ENCODE measurements at regions not wholly inside any gene's neighbourhood (a gene's known extent, or its start where the extent isn't known, plus 50 kb on each side); places are given as distances from the start of the nearest gene placed in this dataset.
A peak's percentile ranks its signal among the peaks of the same experiment; 100 is the strongest.

DNA sequence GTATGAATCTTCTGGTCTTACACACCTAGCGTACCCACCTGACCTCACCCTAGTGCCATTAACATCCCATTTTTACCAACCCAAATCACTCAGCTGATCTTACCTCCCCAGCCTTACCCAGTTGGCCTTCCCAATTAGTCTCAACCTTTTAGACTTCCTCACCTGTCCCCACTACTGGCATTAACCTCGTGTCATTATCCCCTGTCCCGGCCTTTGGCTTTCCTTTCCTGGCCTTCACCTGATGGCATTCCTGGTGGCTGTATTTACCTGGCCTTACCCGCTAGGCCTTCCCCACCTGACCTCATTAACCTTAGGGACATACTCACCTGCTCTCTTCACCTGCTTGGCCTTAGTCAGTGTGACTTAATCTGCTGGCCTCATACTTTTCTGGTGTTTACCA lies 104.1 kb downstream of the IL12A start:
- H3K9me3 ChIP-seq: no peaks in the 10 kb centered on the region
- intact Hi-C loops (cut with DNase I): no loop called here
- ATAC-seq (no peak), DNase-seq (no peak)
- TF ChIP-seq, protein P1, sequence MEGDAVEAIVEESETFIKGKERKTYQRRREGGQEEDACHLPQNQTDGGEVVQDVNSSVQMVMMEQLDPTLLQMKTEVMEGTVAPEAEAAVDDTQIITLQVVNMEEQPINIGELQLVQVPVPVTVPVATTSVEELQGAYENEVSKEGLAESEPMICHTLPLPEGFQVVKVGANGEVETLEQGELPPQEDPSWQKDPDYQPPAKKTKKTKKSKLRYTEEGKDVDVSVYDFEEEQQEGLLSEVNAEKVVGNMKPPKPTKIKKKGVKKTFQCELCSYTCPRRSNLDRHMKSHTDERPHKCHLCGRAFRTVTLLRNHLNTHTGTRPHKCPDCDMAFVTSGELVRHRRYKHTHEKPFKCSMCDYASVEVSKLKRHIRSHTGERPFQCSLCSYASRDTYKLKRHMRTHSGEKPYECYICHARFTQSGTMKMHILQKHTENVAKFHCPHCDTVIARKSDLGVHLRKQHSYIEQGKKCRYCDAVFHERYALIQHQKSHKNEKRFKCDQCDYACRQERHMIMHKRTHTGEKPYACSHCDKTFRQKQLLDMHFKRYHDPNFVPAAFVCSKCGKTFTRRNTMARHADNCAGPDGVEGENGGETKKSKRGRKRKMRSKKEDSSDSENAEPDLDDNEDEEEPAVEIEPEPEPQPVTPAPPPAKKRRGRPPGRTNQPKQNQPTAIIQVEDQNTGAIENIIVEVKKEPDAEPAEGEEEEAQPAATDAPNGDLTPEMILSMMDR (IDR thresholded peaks at IDR 0.05): no peak
- no peaks in the 10 kb centered on the region for H3K27me3 ChIP-seq
- no peak overlapping the region for H3K27ac ChIP-seq
- H3K36me3 ChIP-seq: no peaks in the 10 kb centered on the region
- no peak overlapping the region for H3K4me3 ChIP-seq
- H3K4me1 ChIP-seq: no peaks in the 10 kb centered on the region

DNA sequence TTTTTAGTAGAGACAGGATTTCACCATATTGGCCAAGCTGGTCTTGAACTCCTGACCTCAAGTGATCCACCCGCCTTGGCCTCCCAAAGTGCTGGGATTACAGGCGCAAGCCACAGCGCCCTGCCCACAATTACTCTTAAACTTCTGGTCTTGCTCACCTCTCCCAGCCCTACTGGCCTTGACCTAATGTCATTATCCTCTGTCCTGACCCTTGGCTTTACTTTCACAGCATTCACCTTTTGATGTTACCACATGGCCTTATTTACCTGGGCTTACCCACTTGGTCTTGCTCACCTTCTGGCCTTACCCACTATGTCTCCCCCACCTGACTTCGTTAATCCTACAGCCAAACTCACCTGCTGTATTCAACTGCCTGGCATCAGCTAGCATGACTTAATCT lies 105.9 kb downstream of the IL12A start:
- Histone ChIP-seq H3K9me3 (no peaks in the 10 kb centered on the region), H3K4me1 (no peaks in the 10 kb centered on the region), H3K36me3 (no peaks in the 10 kb centered on the region), H3K4me3 (no peak overlapping the region), H3K27me3 (no peaks in the 10 kb centered on the region), H3K27ac (no peak overlapping the region)
- TF ChIP-seq, protein P1 (IDR thresholded peaks at IDR 0.05): no peak
- ATAC-seq (no peak), DNase-seq (no peak)
- intact Hi-C loops (cut with DNase I): no loop called here

DNA sequence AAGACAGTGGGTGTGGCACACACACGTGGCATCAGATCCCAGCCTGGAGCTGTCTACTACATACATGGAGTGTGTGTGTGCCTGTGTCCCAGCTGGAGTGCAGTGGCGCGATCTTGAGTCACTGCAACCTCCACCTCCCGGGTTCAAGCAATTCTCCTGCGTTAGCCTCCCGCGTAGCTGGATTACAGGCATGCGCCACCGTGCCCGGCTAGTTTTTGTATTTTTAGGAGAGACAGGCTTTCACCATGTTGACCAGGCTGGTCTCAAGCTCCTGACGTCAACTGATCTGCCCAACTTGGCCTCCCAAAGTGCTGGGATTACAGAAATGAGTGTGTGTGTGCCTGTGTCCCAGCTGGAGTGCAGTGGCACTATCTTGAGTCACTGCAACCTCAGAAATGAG lies 108.8 kb downstream of the IL12A start:
- intact Hi-C loops (cut with DNase I): no loop called here
- no peak for DNase-seq

DNA sequence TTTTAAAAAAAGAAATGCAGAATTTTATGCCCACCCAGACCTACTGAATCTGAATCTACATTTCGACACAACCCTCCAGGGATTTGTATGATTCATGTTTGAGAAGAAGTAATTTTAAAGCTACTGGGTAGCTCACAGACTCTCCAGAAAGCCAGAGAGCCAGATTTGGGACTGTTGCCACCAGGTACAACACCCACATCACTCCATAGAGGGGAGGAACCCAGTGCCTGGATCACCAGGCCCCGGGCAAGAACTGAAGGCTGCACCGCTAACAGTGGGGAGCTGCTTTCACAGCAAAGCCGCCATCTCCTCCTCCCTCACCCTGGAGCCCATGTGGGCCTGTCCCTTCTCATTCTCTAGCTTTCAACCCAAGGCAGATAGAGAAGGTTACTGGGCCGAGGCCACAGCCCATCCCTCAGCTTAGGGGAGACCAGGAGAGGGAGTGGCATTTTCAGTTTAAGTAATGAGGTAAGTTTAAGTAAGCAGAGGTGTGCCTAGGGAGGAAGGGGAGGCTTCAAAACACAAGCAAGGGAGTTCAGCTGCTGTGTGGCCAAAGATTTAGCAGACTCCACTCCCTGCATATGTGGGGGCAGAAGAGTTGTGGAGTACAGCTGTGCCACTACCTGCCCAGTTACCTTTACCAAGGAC lies 109.8 kb downstream of the IL12A start:
- no peaks in the 10 kb centered on the region for H3K9me3 ChIP-seq
- intact Hi-C loops (cut with DNase I): no loop called here
- DNase-seq (peak in 1 of 4 donors; percentile 38), ATAC-seq (peak; percentile 87)
- H3K4me3 ChIP-seq: no peak overlapping the region
- no peaks in the 10 kb centered on the region for H3K36me3 ChIP-seq
- no peaks in the 10 kb centered on the region for H3K27me3 ChIP-seq
- TF ChIP-seq, protein P1 (IDR thresholded peaks at IDR 0.05): no peak
- H3K27ac ChIP-seq: no peak overlapping the region
- H3K4me1 ChIP-seq: no peaks in the 10 kb centered on the region

More for the DNA sequence above, 108.8 kb downstream of the IL12A start:
- Histone ChIP-seq H3K4me3 (no peak overlapping the region), H3K4me1 (no peaks in the 10 kb centered on the region), H3K27me3 (no peaks in the 10 kb centered on the region), H3K36me3 (no peaks in the 10 kb centered on the region), H3K9me3 (no peaks in the 10 kb centered on the region), H3K27ac (no peak overlapping the region)
- no peak for ATAC-seq
- TF ChIP-seq, protein P1 (IDR thresholded peaks at IDR 0.05): no peak

DNA sequence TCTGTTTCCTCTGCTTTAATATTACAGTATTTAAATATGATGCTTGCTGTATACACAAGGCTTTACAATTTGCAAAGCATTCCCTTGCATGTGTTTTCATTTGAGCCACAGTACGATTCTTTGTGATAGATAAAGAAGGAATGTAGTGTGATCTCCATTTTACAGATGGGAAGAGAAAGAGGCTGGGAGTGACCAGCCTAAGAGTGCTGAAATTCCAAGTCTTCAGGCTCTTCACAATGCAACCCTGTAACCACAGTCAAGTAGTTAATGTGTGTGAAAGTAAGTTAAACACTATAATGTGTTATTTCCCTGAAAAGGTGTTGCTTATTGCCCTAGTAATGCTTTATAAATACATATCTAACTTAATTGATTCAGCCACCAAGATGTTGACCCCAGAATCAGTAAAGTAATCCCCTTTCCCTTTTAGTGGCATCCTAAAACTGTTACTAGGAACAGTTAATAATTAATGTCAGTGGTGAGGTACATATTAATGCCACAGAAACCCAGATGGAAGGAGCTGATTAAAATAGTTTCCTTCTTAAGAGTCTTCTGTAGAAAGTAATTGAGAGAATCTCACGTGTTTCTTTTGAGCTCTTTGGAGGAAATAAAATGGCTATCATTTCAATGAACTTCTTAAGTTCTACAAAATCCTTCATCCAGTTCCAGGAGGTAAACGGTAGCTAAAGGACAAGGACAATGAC lies 110.4 kb downstream of the IL12A start:
- TF ChIP-seq, protein P1 (IDR thresholded peaks at IDR 0.05): no peak
- Histone ChIP-seq H3K4me3 (no peak overlapping the region), H3K36me3 (no peaks in the 10 kb centered on the region), H3K27me3 (no peaks in the 10 kb centered on the region), H3K9me3 (no peaks in the 10 kb centered on the region), H3K27ac (no peak overlapping the region), H3K4me1 (no peaks in the 10 kb centered on the region)
- ATAC-seq: peak; percentile 67
- DNase-seq: no peak
- intact Hi-C loops (cut with DNase I): no loop called here
